H1 (cell line): ENCODE measurements at regions not wholly inside any gene's neighbourhood (a gene's known extent, or its start where the extent isn't known, plus 50 kb on each side); places are given as distances from the start of the nearest gene placed in this dataset.

Experiments
- ATF2 ChIP-seq: IDR thresholded peaks from 2 replicates; pipeline ENCODE4 v1.6.1; 2012; ENCODE audit warnings: low read length, inconsistent platforms
- CHD1 ChIP-seq: IDR thresholded peaks from 2 replicates; pipeline ENCODE4 v1.6.1; 2012; ENCODE audit warnings: low read depth, low read length, improper control_type of control experiment
- CTCF ChIP-seq, 3 experiments: IDR thresholded peaks; 1 replicate in 2 of 3; 2 replicates in 1 of 3; pipeline versions ENCODE4 v1.5.1 to v1.6.1; 2011; ENCODE audit warnings: low read length in 3 of 3, mild to moderate bottlenecking in 3 of 3, inconsistent platforms in 2 of 3, low read depth in 1 of 3, moderate library complexity in 1 of 3; ENCODE audit not compliant: insufficient read depth in 1 of 3; ENCODE audit errors: control extremely low read depth in 1 of 3
- MAX ChIP-seq: IDR thresholded peaks from 2 replicates; pipeline ENCODE4 v1.6.1; 2012; ENCODE audit warnings: inconsistent platforms
- NRF1 ChIP-seq: IDR thresholded peaks from 2 replicates; pipeline ENCODE4 v1.6.1; 2011; ENCODE audit warnings: mild to moderate bottlenecking, low read depth, low read length, improper control_type of control experiment
- POLR2AphosphoS5 ChIP-seq: IDR thresholded peaks from 2 replicates; pipeline ENCODE4 v1.6.1; 2011; ENCODE audit warnings: low read depth, low read length
- RBBP5 ChIP-seq: IDR thresholded peaks from 2 replicates; pipeline ENCODE4 v1.7.1; 2012; ENCODE audit warnings: low read depth, mild to moderate bottlenecking, inconsistent platforms, low read length, moderate library complexity, borderline replicate concordance
- RXRA ChIP-seq: IDR thresholded peaks from 2 replicates; pipeline ENCODE4 v1.6.1; 2011; ENCODE audit warnings: low read depth, mild to moderate bottlenecking, low read length, moderate library complexity; ENCODE audit not compliant: insufficient read depth

GRCh38 chr1:209384710-209385550 is 198.6 kb upstream of the CAMK1G start:
- no peak for TF ChIP-seq RXRA
- TF ChIP-seq MAX = no peak
- no peak for TF ChIP-seq CHD1
- no peak for TF ChIP-seq CTCF (IDR thresholded peaks at IDR 0.05; ENCODE audit: control extremely low read depth in 1 of 3, insufficient read depth in 1 of 3, low read depth in 1 of 3, low read length in 3 of 3)
- no peak for TF ChIP-seq NRF1
- no peak for TF ChIP-seq ATF2
- TF ChIP-seq POLR2AphosphoS5 = no peak
- no peak for TF ChIP-seq RBBP5
